NCI-H524 treated with DMSO at 0.1 percent for 48 hours (cell line): ENCODE measurements at regions not wholly inside any gene's neighbourhood (a gene's known extent, or its start where the extent isn't known, plus 50 kb on each side); places are given as distances from the start of the nearest gene placed in this dataset.
"Not testable (repeated sequence)": the region's sequence is repeated elsewhere in the genome, so short reads cannot be mapped to it uniquely, and the experiment has no call there.

ENCODE experiments used
- DNase-seq: peaks from one replicate; lab custom pipeline; 2025; lab: John Stamatoyannopoulos, UW

- no peak for DNase-seq
Observed at GRCh38 chrX:5695971-5696370, 532.7 kb downstream of the NLGN4X start.

- DNase-seq: no peak
Observed at GRCh38 chrX:5683996-5684395, 544.7 kb downstream of the NLGN4X start.

GRCh38 chrX:5681159-5681558 is 547.5 kb downstream of the NLGN4X start:
- no peak for DNase-seq

- DNase-seq: no peak
Observed at GRCh38 chrX:5674036-5674435, 554.6 kb downstream of the NLGN4X start.

GRCh38 chrX:5672099-5672498 is 556.6 kb downstream of the NLGN4X start:
- DNase-seq: no peak

GRCh38 chrX:5666689-5667088 is 562.0 kb downstream of the NLGN4X start:
- not testable (repeated sequence) for DNase-seq

- DNase-seq: no peak
Observed at GRCh38 chrX:5656544-5656943, 572.1 kb downstream of the NLGN4X start.

GRCh38 chrX:5650904-5651303 is 577.8 kb downstream of the NLGN4X start:
- DNase-seq: no peak

GRCh38 chrX:5648941-5649568 is 579.6 kb downstream of the NLGN4X start:
- DNase-seq: no peak

- no peak for DNase-seq
Observed at GRCh38 chrX:5646818-5647217, 581.8 kb downstream of the NLGN4X start.

GRCh38 chrX:5644776-5645175 is 583.9 kb downstream of the NLGN4X start:
- no peak for DNase-seq

GRCh38 chrX:5640071-5640470 is 588.6 kb downstream of the NLGN4X start:
- DNase-seq: peak; percentile 57

- DNase-seq: no peak
Observed at GRCh38 chrX:5638572-5638971, 590.1 kb downstream of the NLGN4X start.

GRCh38 chrX:5632887-5633286 is 595.8 kb downstream of the NLGN4X start:
- DNase-seq: no peak

GRCh38 chrX:5632061-5632614 is 596.5 kb downstream of the NLGN4X start:
- no peak for DNase-seq

GRCh38 chrX:5617666-5618065 is 611.0 kb downstream of the NLGN4X start:
- no peak for DNase-seq

- peak; percentile 5 for DNase-seq
Observed at GRCh38 chrX:5595570-5595969, 633.1 kb downstream of the NLGN4X start.

- peak; percentile 22 for DNase-seq
Observed at GRCh38 chrX:5586726-5587125, 641.9 kb downstream of the NLGN4X start.

GRCh38 chrX:5575407-5575806 is 653.3 kb downstream of the NLGN4X start:
- DNase-seq: no peak

- no peak for DNase-seq
Observed at GRCh38 chrX:5568934-5569333, 659.7 kb downstream of the NLGN4X start.

- DNase-seq: no peak
Observed at GRCh38 chrX:5559386-5559785, 669.3 kb downstream of the NLGN4X start.

GRCh38 chrX:5549512-5549911 is 679.2 kb downstream of the NLGN4X start:
- DNase-seq: no peak

- no peak for DNase-seq
Observed at GRCh38 chrX:5537098-5537497, 691.6 kb downstream of the NLGN4X start.

GRCh38 chrX:5536261-5536660 is 692.4 kb downstream of the NLGN4X start:
- DNase-seq: no peak
